ENCODE measurements at regions not wholly inside any gene's neighbourhood (a gene's known extent, or its start where the extent isn't known, plus 50 kb on each side); places are given as distances from the start of the nearest gene placed in this dataset.

GRCh38 chr2:199216253-199216652 is 241.5 kb downstream of the SATB2 start:
- TF ChIP-seq EZH2phosphoT487 (IDR thresholded peaks at IDR 0.05; ENCODE audit: insufficient read depth, low read depth) (no peak), EZH2 (IDR thresholded peaks at IDR 0.05; ENCODE audit: insufficient read depth, poor library complexity, severe bottlenecking) (no peak)
